Medulla oblongata (tissue), 1 donor: ENCODE measurements at regions not wholly inside any gene's neighbourhood (a gene's known extent, or its start where the extent isn't known, plus 50 kb on each side); places are given as distances from the start of the nearest gene placed in this dataset.

Experiments
- DNase-seq: peaks from one replicate; pipeline ENCODE4 v3.0.0-alpha.2; 2015; ENCODE audit errors: extremely low spot score

DNA sequence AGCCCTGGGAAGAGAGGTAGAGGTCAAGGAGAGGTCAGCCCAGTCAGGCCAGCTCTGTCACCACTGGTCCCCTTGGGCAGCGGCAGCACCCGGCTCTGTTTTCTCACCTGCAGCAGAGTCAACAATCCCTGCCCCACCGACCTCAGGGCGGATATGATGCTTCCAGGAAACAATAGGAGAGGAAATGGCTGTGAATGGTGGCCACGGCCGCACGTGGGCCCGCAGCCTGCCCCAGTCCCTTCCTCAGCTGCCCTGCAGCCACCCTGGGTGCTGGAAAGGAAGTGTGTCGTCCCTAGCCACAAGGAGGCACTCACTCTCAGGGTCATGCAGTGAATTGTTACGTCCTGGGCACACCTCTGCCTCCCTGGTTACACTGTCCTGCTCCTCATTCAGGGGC lies 92.5 kb upstream of the ENPP6 start:
- no peak for DNase-seq

DNA sequence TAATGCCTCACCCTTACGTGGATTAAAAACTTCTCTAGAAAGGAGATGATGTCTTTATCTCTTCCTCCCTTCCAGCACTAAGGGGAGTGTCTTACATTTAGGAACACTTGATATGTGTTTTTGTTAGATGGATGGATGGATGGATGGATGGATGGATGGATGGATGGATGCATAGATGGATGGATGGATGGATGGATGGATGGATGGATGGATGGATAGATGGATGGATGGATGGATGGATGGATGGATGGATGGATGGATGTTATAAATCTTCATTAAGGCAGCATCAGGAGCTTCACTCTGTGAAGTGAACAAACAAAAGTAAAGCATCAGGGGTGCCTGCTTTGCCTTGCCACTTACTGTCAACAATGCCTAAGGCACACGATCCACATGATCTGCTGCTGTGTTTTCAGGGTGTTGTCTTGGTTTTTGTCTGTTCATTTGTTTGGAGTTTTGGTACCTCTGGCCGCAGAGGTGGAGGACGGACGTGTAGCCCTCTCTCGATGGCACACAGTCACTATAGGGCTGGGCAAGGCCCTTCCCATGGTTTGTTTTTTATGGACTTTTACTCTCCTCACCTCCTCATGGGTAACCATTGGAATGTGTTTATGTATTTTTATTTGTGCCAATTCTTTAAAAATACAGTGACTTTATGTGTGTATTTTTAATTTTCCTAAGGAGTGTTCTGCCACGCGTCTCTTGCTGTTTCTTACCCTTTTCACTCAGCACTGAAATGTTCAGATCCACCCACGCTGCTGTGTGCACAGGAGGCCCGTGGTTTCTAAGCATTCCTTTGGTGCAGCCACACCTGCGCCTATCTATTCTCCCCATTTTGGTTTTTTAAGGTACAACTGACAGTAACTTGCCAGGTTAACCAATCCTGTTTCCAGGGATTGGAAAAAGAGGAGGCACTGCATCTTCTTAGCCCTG lies 91.8 kb upstream of the ENPP6 start:
- no peak for DNase-seq

DNA sequence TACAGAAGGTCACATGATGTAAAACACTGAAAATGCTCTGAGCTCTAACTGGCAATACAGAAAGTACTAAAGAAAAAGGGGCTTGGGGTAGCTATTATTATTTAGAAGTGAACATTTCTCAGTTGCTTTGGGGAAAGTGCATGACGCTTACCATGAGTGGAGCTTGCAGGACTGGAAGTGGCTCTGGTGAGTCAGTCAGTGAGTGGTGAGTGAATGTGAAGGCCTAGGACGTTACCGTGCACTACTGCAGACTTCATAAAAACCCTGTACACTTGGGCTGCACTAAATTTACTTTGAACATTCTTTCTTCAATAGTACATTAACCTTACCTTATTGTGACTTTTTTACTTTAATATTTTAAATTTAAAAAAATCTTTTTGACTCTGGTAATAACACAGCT lies 89.3 kb upstream of the ENPP6 start:
- DNase-seq, result no peak

DNA sequence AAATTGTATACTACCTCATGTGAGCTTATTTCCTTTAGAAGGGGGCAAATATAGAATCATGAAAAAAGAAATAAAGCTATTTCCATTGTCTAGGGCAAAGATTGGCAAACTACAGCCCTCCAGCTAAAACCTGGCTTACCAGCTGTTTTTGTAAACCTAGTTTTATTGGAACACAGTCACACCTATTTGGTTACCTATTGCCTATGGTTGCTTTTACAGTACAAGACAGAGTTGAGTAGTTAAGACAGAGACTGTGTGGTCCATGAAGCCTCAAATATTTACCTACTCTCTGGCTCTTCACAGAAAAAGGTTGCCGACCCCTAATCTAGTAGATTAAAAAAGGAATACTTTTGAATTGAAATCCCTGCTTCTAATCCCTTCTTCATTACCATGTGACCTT lies 88.8 kb upstream of the ENPP6 start:
- no peak for DNase-seq

DNA sequence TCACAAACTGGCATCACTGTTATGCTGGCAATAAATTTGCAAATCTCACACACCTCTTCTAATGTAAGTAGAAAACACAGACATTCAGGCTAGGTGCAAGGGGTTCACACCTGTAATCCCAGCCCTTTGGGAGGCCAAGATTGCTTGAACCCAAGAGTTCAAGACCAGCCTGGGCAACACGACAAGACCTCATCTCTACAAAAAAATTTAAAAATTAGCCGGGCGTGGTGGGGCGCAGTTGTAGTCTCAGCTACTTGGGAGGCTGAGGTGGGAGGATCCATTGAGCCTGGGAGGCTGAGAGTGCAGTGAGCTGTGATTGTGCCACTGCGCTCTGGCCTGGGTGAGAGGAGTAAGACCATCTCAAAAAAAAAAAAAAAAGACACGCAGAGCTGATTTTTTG lies 83.1 kb upstream of the ENPP6 start:
- no peak for DNase-seq

DNA sequence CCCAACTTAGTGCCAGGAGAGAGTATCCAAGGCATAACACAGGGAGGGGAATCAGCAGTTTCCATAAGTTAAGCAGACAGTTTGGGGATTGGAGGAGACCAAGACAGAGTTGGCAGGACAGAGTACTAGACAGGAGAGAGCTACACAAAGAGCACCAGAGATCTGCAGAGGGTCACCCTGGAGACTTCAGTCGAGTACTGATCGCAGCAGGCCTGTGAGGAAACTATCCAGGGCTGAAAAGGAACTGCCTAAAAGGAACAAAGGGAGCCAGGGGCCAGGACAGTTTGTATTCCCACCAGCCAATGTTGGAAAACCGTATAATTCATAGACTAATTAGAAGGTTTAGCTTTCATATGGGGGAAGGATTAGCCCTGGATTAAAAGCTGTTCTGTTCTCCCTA lies 80.6 kb upstream of the ENPP6 start:
- DNase-seq, result no peak

DNA sequence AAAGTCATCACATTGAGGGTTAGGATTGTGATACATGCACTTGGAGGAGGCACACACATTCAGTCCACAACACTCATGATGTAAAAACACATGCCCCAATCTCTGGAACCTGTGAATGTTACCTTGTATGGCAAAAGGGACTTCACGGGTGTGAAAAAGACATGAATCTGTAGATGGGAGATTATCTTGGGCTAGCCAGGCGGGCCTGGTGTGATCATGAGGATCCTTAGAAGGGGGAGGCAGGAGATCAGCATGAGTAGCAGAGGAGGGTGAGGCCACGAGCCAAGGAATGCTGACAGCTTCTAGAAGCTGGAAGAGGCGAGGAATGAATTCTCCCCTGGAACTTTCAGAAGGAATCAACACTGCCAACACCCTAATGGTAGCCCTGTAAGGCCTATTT lies 77.5 kb upstream of the ENPP6 start:
- DNase-seq, result no peak

DNA sequence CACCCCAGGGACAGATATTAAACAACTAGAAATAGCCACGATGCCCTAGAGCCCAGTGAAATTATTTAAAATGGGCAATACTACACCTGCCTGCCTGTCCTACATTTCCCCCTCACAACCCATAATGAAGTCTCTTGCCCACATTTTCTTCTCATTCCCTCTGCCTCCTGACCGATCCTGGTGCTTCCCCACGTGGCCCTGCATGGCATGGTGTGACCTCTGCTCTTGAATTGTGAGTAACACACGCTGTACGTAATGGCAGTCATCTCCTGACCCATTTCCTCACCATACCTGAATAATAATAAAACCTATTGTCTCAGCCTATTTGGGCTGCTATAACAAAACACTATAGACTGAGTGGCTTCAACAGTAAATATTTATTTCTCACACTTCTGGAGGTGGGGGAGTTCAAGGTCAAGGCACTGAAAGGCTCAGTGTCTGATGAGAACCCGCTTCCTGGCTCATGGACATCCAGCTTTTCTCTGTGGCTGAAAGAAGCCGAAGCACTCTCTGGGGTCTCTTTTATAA lies 77.0 kb upstream of the ENPP6 start:
- no peak for DNase-seq

DNA sequence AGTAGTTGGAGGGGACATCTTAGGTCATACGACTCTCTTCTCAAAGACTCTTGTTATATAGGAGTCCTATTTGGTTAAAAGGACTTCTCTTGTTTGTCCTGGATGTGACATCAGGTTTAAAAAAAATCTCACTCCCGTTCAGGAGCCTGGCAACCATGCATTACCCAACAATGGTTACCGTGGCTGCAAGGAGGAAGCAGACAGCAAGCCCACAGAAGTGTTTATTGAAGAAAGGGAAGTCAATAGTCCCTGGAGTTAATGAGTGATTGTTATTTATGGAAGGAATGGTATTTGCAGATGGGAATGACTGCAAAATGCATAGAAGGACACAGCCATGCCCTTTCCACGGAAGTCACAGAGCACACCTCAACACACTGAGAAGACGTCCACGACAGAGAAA lies 75.9 kb upstream of the ENPP6 start:
- DNase-seq, result peak; percentile 50

DNA sequence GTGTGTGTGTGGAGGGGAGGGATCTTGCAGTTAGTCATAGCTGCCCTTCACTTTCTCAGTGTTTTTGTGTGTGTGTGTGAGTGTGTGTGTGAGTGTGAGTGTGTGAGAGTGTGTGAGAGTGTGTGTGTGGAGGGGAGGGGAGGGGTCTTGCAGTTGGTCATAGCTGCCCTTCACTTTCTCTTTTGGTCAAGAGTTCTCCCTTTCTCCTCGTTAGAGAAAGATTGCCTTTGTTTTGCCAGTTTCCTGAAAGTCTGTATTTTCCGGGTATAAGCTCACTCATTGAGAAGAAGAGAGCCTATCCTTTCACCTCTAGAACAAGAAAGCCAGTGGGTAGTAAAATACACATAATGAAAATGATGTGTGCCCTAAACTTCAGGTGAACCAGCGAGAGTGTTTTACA lies 75.2 kb upstream of the ENPP6 start:
- DNase-seq, result no peak

DNA sequence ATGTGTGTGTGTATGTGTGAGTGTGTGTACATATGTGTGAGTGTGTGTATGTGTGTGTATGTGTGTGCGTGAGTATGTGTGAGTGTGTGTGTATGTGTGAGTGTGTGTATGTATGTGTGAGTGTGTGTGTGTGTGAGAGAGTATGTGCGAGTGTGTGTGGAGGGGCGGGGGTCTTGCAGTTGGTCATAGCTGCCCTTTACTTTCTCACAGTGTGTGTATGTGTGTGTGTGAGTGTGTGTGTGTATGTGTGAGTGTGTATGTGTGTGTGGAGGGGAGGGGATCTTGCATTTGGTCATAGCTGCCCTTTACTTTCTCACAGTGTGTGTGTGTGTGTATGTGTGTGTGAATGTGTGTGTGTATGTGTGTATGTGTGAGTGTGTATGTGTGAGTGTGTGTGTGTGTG lies 74.8 kb upstream of the ENPP6 start:
- DNase-seq, result no peak

DNA sequence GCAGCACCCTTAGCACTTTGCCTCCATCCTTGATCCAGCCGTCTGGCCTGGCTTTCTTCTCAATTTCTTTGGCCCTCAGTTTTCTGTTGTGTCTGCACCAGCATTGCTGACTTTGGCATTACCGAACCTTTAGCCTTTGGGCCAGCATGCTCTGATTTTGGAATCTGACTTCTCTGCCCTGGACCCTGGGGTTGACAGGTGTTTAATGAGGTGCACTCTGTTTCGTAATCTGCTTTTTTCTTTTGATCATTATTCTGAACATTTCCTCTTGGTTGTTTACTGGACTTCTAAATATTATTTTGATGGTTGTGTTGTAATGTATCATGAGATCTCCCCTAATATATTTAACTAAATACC lies 71.5 kb upstream of the ENPP6 start:
- DNase-seq, result no peak

DNA sequence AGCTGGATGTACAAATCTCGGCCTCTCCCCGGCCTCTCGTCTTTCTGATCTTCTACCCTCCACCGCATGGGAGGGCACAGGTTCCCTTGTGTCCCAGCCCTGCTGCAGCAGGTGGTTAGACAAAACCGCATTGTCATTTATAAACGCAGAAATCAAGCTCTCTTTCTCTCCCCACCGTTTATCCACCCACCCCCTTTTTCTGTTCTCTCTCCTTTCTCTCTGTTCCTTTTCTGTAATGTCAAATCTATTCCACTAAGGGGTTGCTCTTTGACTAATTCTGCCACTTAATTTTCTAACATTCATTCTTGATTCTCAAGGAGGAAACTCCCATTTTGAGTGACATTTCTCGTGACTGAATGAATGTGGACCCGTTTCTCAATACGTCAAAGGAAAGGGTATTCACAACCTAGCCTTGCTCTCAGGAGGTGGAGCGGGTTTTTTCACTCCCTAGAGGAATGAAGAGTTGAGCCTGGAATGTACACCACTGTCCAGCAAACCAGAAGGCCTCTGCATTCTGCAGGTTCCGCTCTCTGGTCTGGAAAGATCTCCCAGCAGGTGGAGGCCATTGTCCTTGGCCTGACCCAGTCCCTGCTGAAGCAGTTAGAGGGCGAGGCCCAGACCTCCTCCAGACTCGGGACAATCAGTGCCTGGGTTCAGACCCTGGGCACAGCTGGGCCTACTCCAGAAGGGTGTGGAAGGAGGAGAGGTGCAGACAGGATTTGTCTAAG lies 70.9 kb upstream of the ENPP6 start:
- DNase-seq, result no peak

DNA sequence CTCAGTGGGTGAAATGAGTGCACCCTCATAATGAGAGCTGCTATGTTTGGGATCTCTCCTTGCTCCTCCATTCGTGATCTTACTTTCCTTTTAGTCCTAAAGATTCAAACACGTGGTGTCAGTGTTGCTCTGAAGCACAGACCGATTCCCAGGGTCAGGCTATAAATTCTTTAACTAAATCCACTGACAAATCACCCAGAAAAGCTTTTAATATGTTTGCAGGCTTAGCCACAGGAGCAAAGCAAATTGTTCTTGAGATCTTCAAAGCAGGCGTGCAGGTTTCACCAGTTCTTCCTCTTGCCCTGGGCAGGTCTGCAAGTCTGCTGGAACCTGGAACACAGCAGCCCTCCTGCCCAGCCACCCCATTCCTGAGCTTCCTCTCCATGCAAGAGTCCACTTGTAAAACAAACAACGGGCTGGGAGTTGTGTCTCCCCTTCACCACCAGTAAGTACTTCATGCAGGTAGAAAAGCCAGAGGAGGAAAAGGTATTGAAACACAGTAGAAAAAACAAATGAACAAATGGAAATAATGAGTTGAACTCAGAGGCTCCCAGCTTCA lies 70.1 kb upstream of the ENPP6 start:
- peak; percentile 77 for DNase-seq

DNA sequence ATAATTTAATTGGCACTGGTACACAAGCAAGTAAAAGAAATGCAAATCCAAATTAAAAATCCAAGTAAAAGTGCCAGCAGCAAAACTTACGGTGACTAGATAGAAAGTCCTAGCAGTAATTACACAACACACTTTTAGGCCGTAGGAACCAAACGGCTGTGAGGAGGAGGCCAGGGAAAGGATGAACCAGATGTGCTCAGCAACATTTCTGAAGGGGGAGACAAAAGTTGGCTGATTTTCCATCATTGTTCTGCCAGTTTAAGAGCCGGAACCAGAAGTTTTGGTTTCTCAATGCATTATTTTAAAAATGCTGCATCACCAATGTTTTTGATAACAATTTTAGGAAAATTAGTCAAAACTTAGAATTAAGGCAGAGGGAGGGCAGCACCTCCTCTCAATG lies 68.7 kb upstream of the ENPP6 start:
- no peak for DNase-seq

DNA sequence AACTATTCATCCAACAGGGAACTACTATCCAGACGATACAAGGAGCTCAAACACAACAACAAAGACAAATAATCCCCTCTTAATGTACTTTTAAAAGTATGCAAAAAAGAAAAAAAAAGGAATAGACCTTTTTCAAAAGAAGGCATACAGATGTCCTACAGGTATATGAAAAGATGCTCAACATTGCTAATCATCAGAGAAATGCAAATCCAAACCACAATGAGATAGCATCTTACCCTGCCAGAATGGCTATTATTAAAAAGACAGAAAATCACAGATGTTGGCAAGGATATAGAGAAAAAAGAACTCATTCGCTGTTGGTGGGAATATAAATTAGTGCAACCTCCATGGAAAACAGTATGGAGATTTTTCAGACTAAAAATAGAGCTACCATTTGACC lies 67.1 kb upstream of the ENPP6 start:
- no peak for DNase-seq

DNA sequence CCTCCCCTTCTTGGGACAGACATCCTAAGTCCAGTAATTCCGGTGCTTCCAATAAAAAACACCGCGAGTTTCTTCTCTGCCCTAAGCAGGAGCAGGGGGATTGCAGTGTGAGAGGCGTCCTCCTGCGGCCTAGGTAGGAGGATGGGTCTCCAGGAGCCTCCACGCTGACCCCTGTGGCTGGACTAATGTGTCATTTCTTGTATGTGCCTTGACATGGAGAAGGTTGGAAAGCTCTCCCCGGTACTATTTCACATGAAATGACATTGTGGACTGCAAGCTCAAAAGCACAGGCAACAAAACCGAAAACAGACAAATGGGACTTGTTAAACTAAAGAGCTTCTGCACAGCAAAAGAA lies 66.6 kb upstream of the ENPP6 start:
- DNase-seq, result no peak

DNA sequence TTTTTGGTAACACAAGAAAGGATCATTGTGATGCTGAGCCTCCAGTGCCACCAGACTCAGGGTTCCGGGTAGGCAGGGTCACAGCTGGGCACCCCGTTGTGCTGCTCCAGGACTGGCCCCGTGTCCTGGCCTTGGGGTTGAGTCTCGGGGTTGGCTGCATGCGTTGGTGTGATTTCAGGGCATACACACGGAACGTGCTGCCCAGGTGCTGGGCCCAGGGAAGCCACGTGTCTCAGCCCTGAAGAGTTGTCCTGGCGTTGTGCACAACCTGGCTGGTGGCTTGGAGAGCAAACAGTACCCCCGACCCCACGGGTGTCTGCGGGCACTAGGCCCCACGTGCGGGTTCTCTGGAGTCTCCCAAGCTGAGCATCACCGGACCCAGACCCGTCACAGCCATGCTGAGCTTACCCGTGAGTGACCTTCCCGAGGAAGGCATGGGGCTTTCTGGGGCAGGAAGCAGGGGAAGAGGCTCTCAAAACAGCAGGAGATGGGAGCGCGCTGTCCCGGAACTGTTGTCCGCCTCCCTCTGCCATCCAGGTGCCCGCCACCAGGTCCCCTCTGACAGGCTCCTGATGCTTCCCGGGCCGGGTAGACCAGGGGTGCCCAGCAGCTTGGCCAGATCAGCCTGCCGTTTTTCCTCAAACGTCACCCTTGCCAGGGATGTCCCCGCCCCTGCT lies 66.1 kb upstream of the ENPP6 start:
- DNase-seq, result peak; percentile 63

DNA sequence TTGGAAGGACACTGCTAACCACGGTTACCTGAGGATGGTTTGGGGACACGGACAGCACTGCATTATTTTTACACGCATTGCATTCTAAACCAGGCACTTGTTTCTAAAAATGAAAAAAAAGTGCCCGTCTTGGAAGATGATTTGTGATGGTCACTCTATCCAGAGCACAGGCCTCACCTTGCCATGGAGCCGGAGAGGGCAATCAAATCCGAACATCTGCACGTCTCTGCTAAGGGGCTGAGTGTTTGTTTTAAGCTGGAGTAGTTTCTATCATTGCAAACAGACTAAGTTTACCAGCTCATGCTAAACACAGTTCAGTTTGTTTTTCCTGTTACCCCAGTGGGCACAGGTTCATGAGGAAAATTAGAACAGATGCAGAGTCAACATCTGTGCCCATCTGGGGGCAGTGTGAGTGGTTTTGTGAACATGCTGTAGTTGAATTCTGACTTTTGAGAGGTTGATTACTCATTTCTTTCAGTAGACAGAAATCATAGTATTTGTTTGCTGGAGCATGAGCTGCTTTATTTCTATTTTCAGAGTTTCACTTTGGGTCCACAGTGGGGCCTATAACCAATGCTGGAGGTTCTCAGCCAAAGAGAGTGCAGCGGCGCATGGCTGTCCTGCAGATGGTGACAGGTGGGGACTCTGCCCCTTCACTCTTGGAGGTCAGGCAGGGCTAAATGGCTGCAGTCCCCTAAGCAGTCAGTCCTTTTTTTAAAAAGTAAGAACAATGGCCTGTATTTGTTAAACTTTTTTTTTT lies 65.4 kb upstream of the ENPP6 start:
- DNase-seq, result no peak

DNA sequence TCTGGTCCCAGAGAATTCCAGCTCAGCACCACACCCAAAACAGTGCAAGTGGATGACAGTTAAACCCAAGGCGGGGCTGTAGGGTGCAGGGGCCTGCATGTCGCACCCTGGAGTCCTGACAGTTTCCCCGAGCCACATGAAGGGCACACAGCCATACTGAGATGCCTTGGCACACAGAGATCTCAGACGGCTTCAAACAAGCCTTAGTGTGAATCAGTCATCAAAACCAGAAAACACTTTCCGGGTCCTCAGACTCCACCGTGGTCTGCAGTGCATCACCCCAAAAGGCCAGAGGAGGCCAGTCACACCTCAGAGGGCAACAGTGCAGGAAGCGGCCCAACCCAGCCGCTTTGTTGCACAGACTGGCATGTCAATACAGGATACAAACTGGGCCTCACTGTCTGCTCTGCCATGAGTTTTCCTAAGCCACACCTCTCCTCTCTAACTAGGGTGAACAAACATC lies 64.6 kb upstream of the ENPP6 start:
- no peak for DNase-seq
